ENCODE measurements at regions not wholly inside any gene's neighbourhood (a gene's known extent, or its start where the extent isn't known, plus 50 kb on each side); places are given as distances from the start of the nearest gene placed in this dataset.

DNA sequence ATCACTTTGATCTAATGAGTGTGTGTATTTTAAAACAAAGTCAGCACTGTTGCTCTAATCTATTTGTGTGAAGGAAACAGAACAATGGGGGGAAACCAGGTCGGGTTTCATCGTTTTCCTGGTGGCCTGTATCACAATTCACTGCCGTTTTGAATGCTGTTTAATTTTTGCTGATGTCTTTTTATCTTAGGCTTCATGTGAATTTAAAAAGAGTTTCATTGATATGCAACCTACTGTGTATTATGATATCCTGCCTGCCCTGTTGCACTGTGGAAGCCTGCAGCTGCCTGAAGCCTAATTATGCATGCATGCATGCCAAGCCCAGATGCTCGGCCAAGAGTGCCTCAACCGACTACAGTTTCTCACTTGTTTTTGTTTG, 307.5 kb downstream of the ZNF608 start:
- no peak for TF ChIP-seq POLR2A (IDR thresholded peaks at IDR 0.05)
- TF ChIP-seq, protein P1, sequence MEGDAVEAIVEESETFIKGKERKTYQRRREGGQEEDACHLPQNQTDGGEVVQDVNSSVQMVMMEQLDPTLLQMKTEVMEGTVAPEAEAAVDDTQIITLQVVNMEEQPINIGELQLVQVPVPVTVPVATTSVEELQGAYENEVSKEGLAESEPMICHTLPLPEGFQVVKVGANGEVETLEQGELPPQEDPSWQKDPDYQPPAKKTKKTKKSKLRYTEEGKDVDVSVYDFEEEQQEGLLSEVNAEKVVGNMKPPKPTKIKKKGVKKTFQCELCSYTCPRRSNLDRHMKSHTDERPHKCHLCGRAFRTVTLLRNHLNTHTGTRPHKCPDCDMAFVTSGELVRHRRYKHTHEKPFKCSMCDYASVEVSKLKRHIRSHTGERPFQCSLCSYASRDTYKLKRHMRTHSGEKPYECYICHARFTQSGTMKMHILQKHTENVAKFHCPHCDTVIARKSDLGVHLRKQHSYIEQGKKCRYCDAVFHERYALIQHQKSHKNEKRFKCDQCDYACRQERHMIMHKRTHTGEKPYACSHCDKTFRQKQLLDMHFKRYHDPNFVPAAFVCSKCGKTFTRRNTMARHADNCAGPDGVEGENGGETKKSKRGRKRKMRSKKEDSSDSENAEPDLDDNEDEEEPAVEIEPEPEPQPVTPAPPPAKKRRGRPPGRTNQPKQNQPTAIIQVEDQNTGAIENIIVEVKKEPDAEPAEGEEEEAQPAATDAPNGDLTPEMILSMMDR (IDR thresholded peaks at IDR 0.05), result no peak
- Histone ChIP-seq H3K9me3 (no peaks in the 10 kb centered on the region), H3K4me3 (no peak overlapping the region), H3K36me3 (no peaks in the 10 kb centered on the region), H3K27ac (no peak overlapping the region), H3K27me3 (no peaks in the 10 kb centered on the region), H3K4me1 (no peaks in the 10 kb centered on the region)
- WGBS (ENCODE audit: insufficient coverage, low coverage, low lambda C conversion rate, missing lambda C conversion rate), result 25% methylated on average over 5 of the region's 5 CpGs
- intact Hi-C loops (cut with DNase I), result no loop called here
- ATAC-seq (peak; percentile 20 to 32 (median 24)), DNase-seq (no peak)

DNA sequence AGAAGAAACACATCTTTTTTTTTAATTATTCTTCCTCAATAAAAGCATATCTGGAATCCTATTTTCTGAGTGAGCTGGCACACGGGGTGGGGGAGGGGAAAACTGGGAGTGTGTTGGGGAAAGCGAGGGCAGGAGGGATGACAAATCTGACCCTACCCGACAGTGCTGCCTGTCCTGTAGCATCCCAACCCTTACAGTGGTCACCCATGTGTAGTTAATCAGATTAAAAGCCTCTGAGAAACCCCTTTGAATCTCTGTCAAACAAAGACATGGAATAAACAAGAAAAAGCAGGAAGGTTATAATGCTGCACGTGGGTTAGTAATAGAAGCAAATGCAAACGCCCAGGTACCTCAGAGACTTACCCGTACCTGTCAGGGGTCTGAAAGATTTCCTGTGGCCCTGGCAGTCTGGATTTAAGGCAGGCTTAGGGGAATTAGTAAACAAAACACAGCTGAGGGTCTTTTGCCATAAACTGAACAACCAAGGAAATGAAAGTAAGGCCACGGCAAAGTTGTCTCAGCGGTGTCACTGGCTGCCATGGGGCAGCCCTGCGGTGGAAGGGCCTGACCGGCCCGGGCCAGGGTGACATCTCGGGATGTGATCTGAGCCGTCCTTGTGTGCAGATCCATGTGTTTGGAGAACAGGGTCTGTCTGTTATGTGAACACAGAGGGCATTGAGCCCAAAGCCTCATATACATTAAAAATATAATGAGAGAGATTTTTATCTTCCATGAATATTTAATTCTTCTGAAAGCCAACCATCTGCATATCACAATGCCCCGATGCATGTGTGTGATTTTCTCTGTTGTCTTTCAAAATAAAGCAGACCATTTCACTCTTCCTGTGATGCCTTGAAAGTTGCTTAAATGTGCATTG, 308.2 kb downstream of the ZNF608 start:
- H3K27ac ChIP-seq, result no peak overlapping the region
- H3K27me3 ChIP-seq, result no peaks in the 10 kb centered on the region
- WGBS (ENCODE audit: insufficient coverage, low coverage, low lambda C conversion rate, missing lambda C conversion rate), result 41% methylated on average over 9 of the region's 14 CpGs
- DNase-seq (no peak), ATAC-seq (no peak)
- H3K4me3 ChIP-seq, result no peak overlapping the region
- H3K36me3 ChIP-seq, result no peaks in the 10 kb centered on the region
- intact Hi-C loops (cut with DNase I), result no loop called here
- no peaks in the 10 kb centered on the region for H3K9me3 ChIP-seq
- TF ChIP-seq POLR2A (IDR thresholded peaks at IDR 0.05), result no peak
- TF ChIP-seq, protein P1 (IDR thresholded peaks at IDR 0.05), result no peak
- no peaks in the 10 kb centered on the region for H3K4me1 ChIP-seq

DNA sequence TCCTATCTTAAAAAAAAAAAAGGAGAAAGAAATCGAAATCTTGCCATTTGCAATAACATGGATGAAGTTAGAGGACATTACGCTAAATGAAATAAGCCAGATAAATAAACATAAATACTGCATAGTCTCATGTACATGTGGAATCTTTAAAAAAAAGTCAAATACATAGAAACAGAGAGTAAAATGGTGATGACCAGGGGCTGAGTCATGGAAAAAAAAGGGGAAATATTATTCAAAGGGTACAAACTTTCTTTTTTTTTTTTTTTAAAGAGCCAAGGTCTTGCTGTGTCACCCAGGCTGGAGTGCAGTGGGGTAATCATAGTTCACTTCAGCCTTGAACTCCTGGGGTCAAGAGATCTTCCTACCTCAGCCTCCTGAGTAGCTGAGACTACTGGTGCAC, 310.1 kb downstream of the ZNF608 start:
- Histone ChIP-seq H3K27me3 (no peaks in the 10 kb centered on the region), H3K9me3 (peaks cover 0 to 4% (median 0%) of the 10 kb centered on the region in 4 donors), H3K4me1 (no peaks in the 10 kb centered on the region), H3K4me3 (no peak overlapping the region), H3K27ac (no peak overlapping the region), H3K36me3 (no peaks in the 10 kb centered on the region)
- ATAC-seq, result no peak
- no peak for TF ChIP-seq POLR2A (IDR thresholded peaks at IDR 0.05)
- intact Hi-C loops (cut with DNase I), result no loop called here
- 81% methylated on average over 2 of the region's 2 CpGs for WGBS (ENCODE audit: insufficient coverage, low coverage, low lambda C conversion rate, missing lambda C conversion rate)
- DNase-seq, result no peak

DNA sequence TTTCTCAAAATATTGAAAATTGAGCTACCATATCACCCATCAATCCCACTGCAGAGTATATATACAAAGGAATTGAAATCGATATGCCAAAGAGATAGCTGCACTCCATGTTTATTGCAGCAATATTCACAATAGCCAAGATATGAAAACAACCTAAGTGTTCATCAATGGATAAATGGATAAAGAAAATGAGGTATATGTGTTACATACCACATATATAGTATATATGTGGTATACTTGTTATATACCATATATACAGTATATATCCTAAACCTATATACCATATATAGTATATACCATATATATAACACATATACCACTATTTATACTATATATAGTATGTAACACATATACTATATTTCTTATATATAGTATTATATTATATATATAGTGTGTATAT, 313.3 kb downstream of the ZNF608 start:
- TF ChIP-seq POLR2A (IDR thresholded peaks at IDR 0.05), result no peak
- TF ChIP-seq, protein P1 (IDR thresholded peaks at IDR 0.05), result no peak
- Histone ChIP-seq H3K27me3 (no peaks in the 10 kb centered on the region), H3K4me3 (no peak overlapping the region), H3K4me1 (no peaks in the 10 kb centered on the region), H3K9me3 (peaks cover 0 to 4% (median 0%) of the 10 kb centered on the region in 4 donors), H3K27ac (no peak overlapping the region), H3K36me3 (no peaks in the 10 kb centered on the region)
- WGBS (ENCODE audit: insufficient coverage, low coverage, low lambda C conversion rate, missing lambda C conversion rate), result 88% methylated on average over 1 of the region's 1 CpG
- DNase-seq (no peak), ATAC-seq (no peak)
- intact Hi-C loops (cut with DNase I), result no loop called here

DNA sequence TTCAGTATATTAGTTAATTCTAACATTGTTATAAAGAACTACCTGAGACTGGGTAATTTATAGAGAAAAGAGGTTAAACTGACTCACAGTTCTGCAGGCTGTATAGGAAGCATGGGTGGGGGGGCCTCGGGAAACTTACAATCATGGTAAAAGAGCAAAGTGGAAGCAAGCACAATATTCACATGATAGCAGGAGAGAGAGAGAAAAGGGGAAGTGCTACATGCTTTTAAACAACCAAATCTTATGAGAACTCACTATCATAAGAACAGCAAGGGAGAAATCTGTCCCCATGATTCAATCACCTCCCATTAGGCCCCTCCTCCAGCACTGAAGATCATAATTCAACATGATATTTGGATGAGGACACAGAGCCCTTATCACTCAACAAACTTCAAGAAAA, 324.9 kb downstream of the ZNF608 start:
- no peak overlapping the region for H3K4me3 ChIP-seq
- H3K9me3 ChIP-seq, result no peaks in the 10 kb centered on the region
- H3K36me3 ChIP-seq, result no peaks in the 10 kb centered on the region
- no peak for DNase-seq
- 83% methylated on average over 1 of the region's 1 CpG for WGBS (ENCODE audit: insufficient coverage, low coverage, low lambda C conversion rate, missing lambda C conversion rate)
- intact Hi-C loops (cut with DNase I), result no loop called here
- no peak for ATAC-seq
- H3K4me1 ChIP-seq, result no peaks in the 10 kb centered on the region
- H3K27me3 ChIP-seq, result no peaks in the 10 kb centered on the region
- H3K27ac ChIP-seq, result no peak overlapping the region
- no peak for TF ChIP-seq POLR2A (IDR thresholded peaks at IDR 0.05)
- TF ChIP-seq, protein P1 (IDR thresholded peaks at IDR 0.05), result no peak

Data from right lobe of liver (tissue), 6 donors.